B cell (primary cell): ENCODE measurements at regions not wholly inside any gene's neighbourhood (a gene's known extent, or its start where the extent isn't known, plus 50 kb on each side); places are given as distances from the start of the nearest gene placed in this dataset.

Experiments
- ATAC-seq: fragments of 200-7000 bp; cut with Tn5 transposase; one replicate; pipeline ENCODE4 v1.10.0; 2021; ENCODE audit warnings: low read depth, mild to moderate bottlenecking, moderate number of reproducible peaks, moderate library complexity
- CTCF ChIA-PET: fragments of 350-600 bp; sonication (Branson Sonifier 250); formaldehyde crosslinking; loops from one replicate; lab custom pipeline; 2021; ENCODE audit warnings: antibody characterized with exemption, inconsistent platforms; lab: Charles Lee
- POLR2A ChIA-PET: fragments of 350-600 bp; sonication (Branson Sonifier 250); formaldehyde crosslinking; loops from one replicate; lab custom pipeline; 2021; ENCODE audit warnings: antibody characterized with exemption; lab: Charles Lee
- DNase-seq: peaks from one replicate; pipeline ENCODE4 v3.0.0; 2013
- H2AFZ ChIP-seq: 2 replicates; pipeline ENCODE4 v1.6.1; 2012; ENCODE audit warnings: mild to moderate bottlenecking, low read depth, low read length; ENCODE audit not compliant: insufficient read depth, poor library complexity, severe bottlenecking
- H3K27ac ChIP-seq, 2 donors: 1 replicate in 1 of 2; 2 replicates in 1 of 2; pipeline ENCODE4 v1.5.1; 2012 to 2013; ENCODE audit warnings: low read length in 2 of 2, mild to moderate bottlenecking in 2 of 2, moderate library complexity in 1 of 2
- H3K27me3 ChIP-seq, 4 experiments: fragments of 200-600 bp in 1 of 4; sonication (generic) in 1 of 4; replicated peaks in 1 of 4; 1 replicate in 2 of 4; 2 replicates in 2 of 4; pipeline versions ENCODE4 v1.6.1 to v1.7.0; 2013 to 2016; ENCODE audit warnings: low read length in 3 of 4, mild to moderate bottlenecking in 2 of 4, mixed read lengths in 1 of 4, moderate library complexity in 1 of 4; ENCODE audit not compliant: insufficient read depth in 4 of 4, control insufficient read depth in 3 of 4; ENCODE audit errors: control extremely low read depth in 1 of 4
- H3K36me3 ChIP-seq, 2 experiments: replicated peaks in 1 of 2; 1 replicate in 1 of 2; 2 replicates in 1 of 2; pipeline versions ENCODE4 v1.6.1 to v1.7.1; 2013; ENCODE audit warnings: low read length in 1 of 2; ENCODE audit not compliant: insufficient read depth in 2 of 2, control insufficient read depth in 1 of 2; ENCODE audit errors: control extremely low read depth in 1 of 2, extremely low read depth in 1 of 2
- H3K4me1 ChIP-seq, 2 donors: fragments of 200-600 bp in 1 of 2; sonication (generic) in 1 of 2; 1 replicate in 1 of 2; 2 replicates in 1 of 2; pipeline versions ENCODE4 v1.5.1 to v1.6.1; 2013 to 2017; ENCODE audit warnings: low read length in 2 of 2; ENCODE audit not compliant: control insufficient read depth in 2 of 2, insufficient read depth in 2 of 2
- H3K4me2 ChIP-seq: replicated peaks from 2 replicates; pipeline ENCODE3; 2012; ENCODE audit warnings: mild to moderate bottlenecking, low read depth, low read length; ENCODE audit not compliant: poor library complexity, severe bottlenecking
- H3K4me3 ChIP-seq, 5 experiments: fragments of 200-600 bp in 1 of 5; sonication (generic) in 1 of 5; 1 replicate in 3 of 5; 2 replicates in 2 of 5; pipeline versions ENCODE4 v1.5.1 to v1.7.0; 2011 to 2016; ENCODE audit warnings: low read length in 4 of 5, mild to moderate bottlenecking in 4 of 5, low read depth in 2 of 5, control low read depth in 1 of 5, moderate library complexity in 1 of 5; ENCODE audit not compliant: insufficient read depth in 1 of 5; ENCODE audit errors: control extremely low read depth in 1 of 5, extremely low read depth in 1 of 5
- H3K79me2 ChIP-seq: fragments of 200-600 bp; sonication (generic); one replicate; pipeline ENCODE4 v1.6.0; 2016; ENCODE audit warnings: low read length; ENCODE audit not compliant: control insufficient read depth, insufficient read depth
- H3K9ac ChIP-seq: fragments of 200-600 bp; sonication (generic); 2 replicates; pipeline ENCODE4 v1.6.1; 2017; ENCODE audit warnings: mild to moderate bottlenecking, low read length, moderate library complexity
- H3K9me3 ChIP-seq, 3 donors: one replicate each; pipeline versions ENCODE4 v1.6.1 to v1.7.1; 2013; ENCODE audit warnings: low read length in 2 of 3; ENCODE audit not compliant: control insufficient read depth in 2 of 3, insufficient read depth in 1 of 3; ENCODE audit errors: control extremely low read depth in 1 of 3
- H4K20me1 ChIP-seq: 2 replicates; pipeline ENCODE4 v1.6.0; 2012; ENCODE audit warnings: mild to moderate bottlenecking, low read length; ENCODE audit not compliant: insufficient read depth, control insufficient read depth, poor library complexity, severe bottlenecking
- H3K27ac Mint-ChIP-seq: one replicate; pipeline ENCODE4 v1.8.0; 2021; ENCODE audit warnings: mixed read lengths
- H3K27me3 Mint-ChIP-seq: one replicate; pipeline ENCODE4 v1.8.0; 2021; ENCODE audit warnings: mixed read lengths
- H3K4me1 Mint-ChIP-seq: one replicate; pipeline ENCODE4 v1.8.0; 2021; ENCODE audit warnings: mixed read lengths
- H3K4me3 Mint-ChIP-seq: one replicate; pipeline ENCODE4 v1.8.0; 2021; ENCODE audit warnings: mixed read lengths
- H3K9me3 Mint-ChIP-seq: one replicate; pipeline ENCODE4 v1.8.0; 2022; ENCODE audit warnings: mixed read lengths; ENCODE audit not compliant: insufficient read depth
- CTCF ChIP-seq: fragments of 200-600 bp; IDR thresholded peaks from one replicate; pipeline ENCODE4 v1.8.0; 2022; ENCODE audit warnings: antibody characterized with exemption, mild to moderate bottlenecking
- EZH2 ChIP-seq: IDR thresholded peaks from 2 replicates; pipeline ENCODE4 v1.6.1; 2012; ENCODE audit warnings: borderline replicate concordance, low read depth, mild to moderate bottlenecking, moderate library complexity, low read length; ENCODE audit not compliant: insufficient read depth, poor library complexity, severe bottlenecking
- WGBS: methylation state at CpG from one replicate; pipeline ENCODE4 v1.1.5; 2013; ENCODE audit warnings: missing lambda C conversion rate; ENCODE audit not compliant: insufficient coverage; 5-methylcytosine and 5-hydroxymethylcytosine counted together
- intact Hi-C: fragments of 100-400 bp; cut with micrococcal nuclease; formaldehyde crosslinking; loops from one replicate; pipeline ENCODE4 v1.10.0; 2022

GRCh38 chr16:6957681-6958080, 375.0 kb upstream of the RBFOX1 start:
- CTCF ChIA-PET = no interaction called here
- no peaks in the 10 kb centered on the region for H3K79me2 ChIP-seq
- H3K4me2 ChIP-seq = no peak overlapping the region
- ATAC-seq (no peak), DNase-seq (no peak)
- H3K36me3 ChIP-seq = no peaks in the 10 kb centered on the region
- H3K9me3 ChIP-seq = peaks cover 0 to 3% (median 0%) of the 10 kb centered on the region in 3 donors
- H2AFZ ChIP-seq = no peak overlapping the region
- 85% methylated on average over 3 of the region's 4 CpGs for WGBS
- no peaks in the 10 kb centered on the region for H3K4me1 ChIP-seq
- H4K20me1 ChIP-seq = no peaks in the 10 kb centered on the region
- H3K4me3 Mint-ChIP-seq = no peak overlapping the region
- H3K27ac ChIP-seq = no peak overlapping the region
- no peak overlapping the region for H3K4me3 ChIP-seq
- no peaks in the 10 kb centered on the region for H3K4me1 Mint-ChIP-seq
- POLR2A ChIA-PET = no interaction called here
- no peaks in the 10 kb centered on the region for H3K27me3 ChIP-seq
- no peak overlapping the region for H3K9ac ChIP-seq
- intact Hi-C loops = no loop called here
- no peaks in the 10 kb centered on the region for H3K9me3 Mint-ChIP-seq
- TF ChIP-seq CTCF (no peak), EZH2 (no peak)
- H3K27ac Mint-ChIP-seq = no peak overlapping the region
- no peaks in the 10 kb centered on the region for H3K27me3 Mint-ChIP-seq

GRCh38 chr16:6956511-6956910, 376.1 kb upstream of the RBFOX1 start:
- H3K27ac Mint-ChIP-seq = no peak overlapping the region
- no peaks in the 10 kb centered on the region for H3K27me3 Mint-ChIP-seq
- no peak for ATAC-seq
- H3K4me1 Mint-ChIP-seq = no peaks in the 10 kb centered on the region
- Histone ChIP-seq H3K27ac (no peak overlapping the region), H4K20me1 (no peaks in the 10 kb centered on the region), H3K79me2 (no peaks in the 10 kb centered on the region), H3K4me2 (no peak overlapping the region), H3K9ac (no peak overlapping the region), H3K9me3 (peaks cover 0 to 3% (median 0%) of the 10 kb centered on the region in 3 donors), H3K4me1 (no peaks in the 10 kb centered on the region), H3K4me3 (no peak overlapping the region), H3K36me3 (no peaks in the 10 kb centered on the region), H2AFZ (no peak overlapping the region), H3K27me3 (no peaks in the 10 kb centered on the region)
- no peak overlapping the region for H3K4me3 Mint-ChIP-seq
- H3K9me3 Mint-ChIP-seq = no peaks in the 10 kb centered on the region
- ChIA-PET CTCF (no interaction called here), POLR2A (no interaction called here)
- no peak for DNase-seq
- 90% methylated on average over 2 of the region's 3 CpGs for WGBS
- TF ChIP-seq CTCF = no peak
- no peak for TF ChIP-seq EZH2
- intact Hi-C loops = no loop called here
